HEK293T (cell line): ENCODE measurements at regions not wholly inside any gene's neighbourhood (a gene's known extent, or its start where the extent isn't known, plus 50 kb on each side); places are given as distances from the start of the nearest gene placed in this dataset.

Source experiments
- ARNT ChIP-seq: fragments of 450-650 bp; IDR thresholded peaks from 2 replicates; pipeline ENCODE4 v1.6.1; 2017; ENCODE audit warnings: mild to moderate bottlenecking
- BHLHE40 ChIP-seq: fragments of 450-650 bp; IDR thresholded peaks from 2 replicates; pipeline ENCODE4 v1.6.1; 2016; ENCODE audit warnings: mild to moderate bottlenecking, moderate library complexity, borderline replicate concordance
- CTBP1 ChIP-seq: fragments of 450-650 bp; IDR thresholded peaks from 2 replicates; pipeline ENCODE4 v1.6.1; 2016; ENCODE audit warnings: borderline replicate concordance
- ELF4 ChIP-seq: fragments of 450-650 bp; IDR thresholded peaks from 2 replicates; pipeline ENCODE4 v1.6.1; 2017; ENCODE audit warnings: antibody characterized with exemption
- FOXA1 ChIP-seq: fragments of 450-650 bp; IDR thresholded peaks from 2 replicates; pipeline ENCODE4 v1.6.1; 2016; ENCODE audit warnings: mild to moderate bottlenecking
- FOXK2 ChIP-seq: fragments of 450-650 bp; IDR thresholded peaks from 2 replicates; pipeline ENCODE4 v1.6.1; 2016; ENCODE audit warnings: mild to moderate bottlenecking
- FOXM1 ChIP-seq: fragments of 450-650 bp; IDR thresholded peaks from 2 replicates; pipeline ENCODE4 v1.6.1; 2017; ENCODE audit warnings: mild to moderate bottlenecking, borderline replicate concordance
- LEF1 ChIP-seq: fragments of 450-650 bp; IDR thresholded peaks from 2 replicates; pipeline ENCODE4 v1.6.1; 2017; ENCODE audit warnings: mild to moderate bottlenecking, borderline replicate concordance
- NFRKB ChIP-seq: fragments of 450-650 bp; IDR thresholded peaks from 2 replicates; pipeline ENCODE4 v1.6.1; 2016; ENCODE audit warnings: mild to moderate bottlenecking, moderate library complexity
- SP1 ChIP-seq: fragments of 450-650 bp; IDR thresholded peaks from 2 replicates; pipeline ENCODE4 v1.6.1; 2017
- SUZ12 ChIP-seq: fragments of 450-650 bp; IDR thresholded peaks from 2 replicates; pipeline ENCODE4 v1.6.1; 2016; ENCODE audit warnings: mild to moderate bottlenecking
- TARDBP ChIP-seq: fragments of 450-650 bp; IDR thresholded peaks from 2 replicates; pipeline ENCODE4 v1.6.1; 2016
- TF ChIP-seq, protein P1 (sequence below): fragments of 450-650 bp; IDR thresholded peaks from 2 replicates; pipeline ENCODE4 v1.6.1; 2016

DNA sequence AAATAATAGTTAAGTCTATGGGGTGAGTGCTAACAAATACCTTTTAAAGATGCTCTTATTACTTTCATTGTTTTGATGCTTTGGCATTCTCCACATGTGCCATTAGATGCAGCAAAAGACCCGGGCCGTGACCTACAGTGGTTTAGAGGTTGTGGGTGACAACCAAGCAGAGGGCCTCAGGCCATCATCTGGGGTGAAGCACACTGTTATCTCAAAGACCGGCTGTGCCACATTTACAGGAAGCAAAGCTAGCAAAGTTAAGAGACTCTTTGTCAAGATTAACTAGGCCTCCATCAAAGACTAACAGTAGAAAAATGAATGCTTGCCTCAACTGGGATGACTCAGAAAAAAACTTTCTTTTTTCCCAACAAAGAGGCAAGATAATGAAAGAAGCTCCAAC, 695.3 kb downstream of the SATB2 start:
- TF ChIP-seq BHLHE40 (no peak), SP1 (no peak), FOXM1 (no peak), LEF1 (no peak), NFRKB (no peak), FOXK2 (no peak), TARDBP (no peak), ARNT (no peak), FOXA1 (no peak), ELF4 (no peak), CTBP1 (no peak), SUZ12 (no peak)
- TF ChIP-seq, protein P1, sequence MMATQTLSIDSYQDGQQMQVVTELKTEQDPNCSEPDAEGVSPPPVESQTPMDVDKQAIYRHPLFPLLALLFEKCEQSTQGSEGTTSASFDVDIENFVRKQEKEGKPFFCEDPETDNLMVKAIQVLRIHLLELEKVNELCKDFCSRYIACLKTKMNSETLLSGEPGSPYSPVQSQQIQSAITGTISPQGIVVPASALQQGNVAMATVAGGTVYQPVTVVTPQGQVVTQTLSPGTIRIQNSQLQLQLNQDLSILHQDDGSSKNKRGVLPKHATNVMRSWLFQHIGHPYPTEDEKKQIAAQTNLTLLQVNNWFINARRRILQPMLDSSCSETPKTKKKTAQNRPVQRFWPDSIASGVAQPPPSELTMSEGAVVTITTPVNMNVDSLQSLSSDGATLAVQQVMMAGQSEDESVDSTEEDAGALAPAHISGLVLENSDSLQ, result no peak
